ENCODE measurements at regions not wholly inside any gene's neighbourhood (a gene's known extent, or its start where the extent isn't known, plus 50 kb on each side); places are given as distances from the start of the nearest gene placed in this dataset.

DNA sequence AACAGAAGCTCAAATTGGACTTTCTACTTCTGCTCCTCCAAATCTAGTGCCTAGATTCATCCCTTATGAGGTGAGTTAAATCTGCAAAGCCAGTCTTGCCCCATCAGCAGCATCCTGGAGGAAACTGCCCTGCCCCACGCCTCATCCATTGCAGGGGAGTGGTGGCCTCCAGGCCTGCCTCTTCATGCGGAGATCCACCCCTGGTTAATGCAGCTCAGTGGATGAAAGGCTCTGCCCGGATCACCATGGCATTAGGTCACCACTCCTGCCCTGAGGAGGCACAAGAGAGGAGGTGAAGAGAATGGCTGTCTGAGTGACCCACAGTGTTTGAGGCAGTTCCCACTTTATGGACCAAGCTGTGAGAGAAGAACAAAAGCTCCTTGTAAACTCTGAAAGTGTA is 218.1 kb downstream of the C12orf75 start:
- POLR2A ChIA-PET, result no interaction called here
- CTCF ChIA-PET, result no interaction called here
- TF ChIP-seq CTBP1 (IDR thresholded peaks at IDR 0.05; ENCODE audit: borderline replicate concordance) (no peak), ZNF384 (IDR thresholded peaks at IDR 0.05) (no peak), LEF1 (IDR thresholded peaks at IDR 0.05; ENCODE audit: borderline replicate concordance) (no peak), SUZ12 (IDR thresholded peaks at IDR 0.05) (no peak), BHLHE40 (IDR thresholded peaks at IDR 0.05; ENCODE audit: borderline replicate concordance) (no peak), ARNT (IDR thresholded peaks at IDR 0.05) (no peak), TARDBP (IDR thresholded peaks at IDR 0.05) (no peak), FOXM1 (IDR thresholded peaks at IDR 0.05; ENCODE audit: borderline replicate concordance) (no peak), FOXA1 (IDR thresholded peaks at IDR 0.05) (no peak), L3MBTL2 (conservative IDR thresholded peaks at IDR 0.05) (no peak), HDGF (IDR thresholded peaks at IDR 0.05; ENCODE audit: borderline replicate concordance) (no peak), ELF4 (IDR thresholded peaks at IDR 0.05) (no peak), SP1 (IDR thresholded peaks at IDR 0.05) (no peak)
- no peak for DNase-seq (ENCODE audit: extremely low spot score)

DNA sequence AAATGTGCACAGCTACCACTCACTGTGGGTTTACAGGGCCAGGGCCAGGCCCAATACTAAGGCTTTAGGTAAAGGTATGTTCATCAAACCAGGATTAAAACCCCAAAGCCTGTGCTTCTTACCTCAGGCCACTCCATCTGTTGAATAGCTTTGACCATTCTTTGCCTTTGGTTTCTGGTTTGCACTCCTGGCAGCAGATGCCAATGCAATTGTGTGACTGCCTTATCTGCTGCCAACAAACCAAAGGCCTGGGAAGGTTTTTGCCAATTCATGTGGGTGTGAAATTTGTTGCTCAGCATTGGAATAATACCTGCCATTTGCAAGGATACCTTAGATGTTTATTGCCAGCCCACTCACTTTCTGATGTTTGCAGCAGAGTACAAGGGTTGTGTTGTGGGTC is 221.6 kb downstream of the C12orf75 start:
- TF ChIP-seq LEF1 (IDR thresholded peaks at IDR 0.05; ENCODE audit: borderline replicate concordance) (no peak), FOXM1 (IDR thresholded peaks at IDR 0.05; ENCODE audit: borderline replicate concordance) (no peak), L3MBTL2 (conservative IDR thresholded peaks at IDR 0.05) (no peak), ARNT (IDR thresholded peaks at IDR 0.05) (no peak), NFRKB (IDR thresholded peaks at IDR 0.05) (no peak), BHLHE40 (IDR thresholded peaks at IDR 0.05; ENCODE audit: borderline replicate concordance) (no peak)
- POLR2A ChIA-PET, result no interaction called here

DNA sequence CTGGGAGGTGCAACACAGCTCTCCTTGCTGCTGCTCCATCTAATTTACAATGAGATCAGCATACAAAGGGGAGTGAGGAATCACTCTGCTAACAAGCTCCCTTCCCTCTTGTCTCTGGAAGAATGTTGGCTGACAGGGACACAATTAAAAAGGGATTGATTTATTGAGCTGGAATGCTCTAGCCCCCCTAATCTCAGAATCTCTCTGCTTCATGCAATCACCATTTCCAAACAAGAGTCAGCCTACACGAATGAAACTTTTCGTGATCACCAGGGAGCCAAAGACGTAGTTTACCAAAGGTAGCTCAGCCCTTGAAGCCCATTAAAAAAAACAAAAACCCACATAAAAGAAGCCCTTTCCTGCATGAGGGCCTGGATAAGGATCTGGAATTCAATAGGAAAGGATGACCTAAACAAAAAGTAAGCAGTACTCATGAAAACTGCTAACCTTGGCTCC is 223.8 kb downstream of the C12orf75 start:
- no peak for TF ChIP-seq L3MBTL2 (conservative IDR thresholded peaks at IDR 0.05)
- TF ChIP-seq, protein P1, sequence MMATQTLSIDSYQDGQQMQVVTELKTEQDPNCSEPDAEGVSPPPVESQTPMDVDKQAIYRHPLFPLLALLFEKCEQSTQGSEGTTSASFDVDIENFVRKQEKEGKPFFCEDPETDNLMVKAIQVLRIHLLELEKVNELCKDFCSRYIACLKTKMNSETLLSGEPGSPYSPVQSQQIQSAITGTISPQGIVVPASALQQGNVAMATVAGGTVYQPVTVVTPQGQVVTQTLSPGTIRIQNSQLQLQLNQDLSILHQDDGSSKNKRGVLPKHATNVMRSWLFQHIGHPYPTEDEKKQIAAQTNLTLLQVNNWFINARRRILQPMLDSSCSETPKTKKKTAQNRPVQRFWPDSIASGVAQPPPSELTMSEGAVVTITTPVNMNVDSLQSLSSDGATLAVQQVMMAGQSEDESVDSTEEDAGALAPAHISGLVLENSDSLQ (IDR thresholded peaks at IDR 0.05), result peak; percentile 81
- CTCF ChIA-PET, result no interaction called here
- DNase-seq (ENCODE audit: extremely low spot score), result no peak
- POLR2A ChIA-PET, result interaction anchor here (1.1 kb wide), 1 partner anchor 8 kb away, joined by 5 read pairs; no protein-coding TSS in a partner anchor

More for the DNA sequence above, 221.6 kb downstream of the C12orf75 start:
- CTCF ChIA-PET, result no interaction called here
- DNase-seq (ENCODE audit: extremely low spot score), result no peak

DNA sequence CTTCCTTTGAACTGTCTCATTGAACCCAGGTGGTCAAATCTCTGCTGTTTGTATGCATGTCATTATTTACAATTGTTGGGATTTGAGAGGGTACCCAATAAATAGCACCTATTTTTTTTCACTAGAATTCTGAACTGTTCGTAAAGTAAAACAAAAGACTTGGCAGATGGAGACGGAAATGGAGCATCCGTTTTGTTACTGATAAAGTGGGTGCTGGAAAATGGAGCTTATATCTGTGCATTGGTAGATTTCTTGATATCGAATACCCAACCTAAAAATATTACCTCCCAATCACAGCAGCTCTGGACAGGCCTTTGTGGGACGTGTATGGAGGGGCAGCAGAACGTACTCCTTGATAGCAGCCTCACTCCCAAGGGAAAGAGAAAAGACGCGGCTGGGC is 224.4 kb downstream of the C12orf75 start:
- ChIA-PET POLR2A (interaction anchor here (1.1 kb wide), 1 partner anchor 8 kb away, joined by 5 read pairs; no protein-coding TSS in a partner anchor), CTCF (no interaction called here)
- no peak for DNase-seq (ENCODE audit: extremely low spot score)
- TF ChIP-seq ZNF384 (IDR thresholded peaks at IDR 0.05) (no peak), SUZ12 (IDR thresholded peaks at IDR 0.05) (no peak), FOXA1 (IDR thresholded peaks at IDR 0.05) (no peak), FOXK2 (IDR thresholded peaks at IDR 0.05) (no peak), ARNT (IDR thresholded peaks at IDR 0.05) (no peak), SP1 (IDR thresholded peaks at IDR 0.05) (no peak), TARDBP (IDR thresholded peaks at IDR 0.05) (no peak), HDGF (IDR thresholded peaks at IDR 0.05; ENCODE audit: borderline replicate concordance) (no peak), LEF1 (IDR thresholded peaks at IDR 0.05; ENCODE audit: borderline replicate concordance) (no peak), NFRKB (IDR thresholded peaks at IDR 0.05) (no peak), BHLHE40 (IDR thresholded peaks at IDR 0.05; ENCODE audit: borderline replicate concordance) (no peak), ELF4 (IDR thresholded peaks at IDR 0.05) (no peak), FOXM1 (IDR thresholded peaks at IDR 0.05; ENCODE audit: borderline replicate concordance) (no peak), L3MBTL2 (conservative IDR thresholded peaks at IDR 0.05) (no peak), CTBP1 (IDR thresholded peaks at IDR 0.05; ENCODE audit: borderline replicate concordance) (no peak)
- TF ChIP-seq, protein P1 (IDR thresholded peaks at IDR 0.05), result no peak

DNA sequence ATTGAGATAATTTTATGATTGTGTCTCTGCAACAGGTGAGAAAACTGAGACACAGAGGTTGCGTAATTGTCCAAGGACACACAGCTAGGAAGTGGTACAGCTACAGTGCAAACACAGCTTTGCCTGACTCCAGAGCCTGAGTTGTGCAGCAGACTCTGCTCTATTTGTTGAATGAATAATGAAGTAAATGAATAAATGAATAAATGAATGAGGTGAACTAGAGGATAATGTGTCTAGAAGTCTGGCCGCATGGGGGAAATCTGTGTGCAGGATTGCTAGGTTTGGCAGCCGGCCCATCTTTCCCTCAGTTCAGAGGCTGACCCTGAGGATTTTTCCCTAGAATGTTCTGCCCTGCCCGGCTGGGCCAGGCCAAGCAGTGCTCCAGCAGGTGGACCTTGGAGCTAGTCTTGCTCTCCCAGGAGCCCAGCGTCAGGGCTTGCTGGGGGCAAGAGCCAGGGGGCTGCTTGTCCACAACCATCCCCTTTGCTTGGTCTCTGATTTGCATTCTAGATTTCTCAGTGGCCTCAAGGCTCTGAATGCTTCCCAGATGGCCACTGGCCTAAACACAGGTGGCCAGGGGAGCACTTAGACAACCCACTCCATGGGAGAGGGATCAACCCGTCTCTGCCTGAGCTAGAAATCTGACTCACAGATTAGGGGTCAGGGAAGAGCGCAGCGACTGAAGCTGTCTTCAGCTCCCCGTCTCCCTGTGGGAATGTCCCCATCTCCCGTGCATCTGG is 225.2 kb downstream of the C12orf75 start:
- TF ChIP-seq FOXM1 (IDR thresholded peaks at IDR 0.05; ENCODE audit: borderline replicate concordance) (no peak), FOXK2 (IDR thresholded peaks at IDR 0.05) (no peak), ELF4 (IDR thresholded peaks at IDR 0.05) (no peak)
- no peak for DNase-seq (ENCODE audit: extremely low spot score)
- CTCF ChIA-PET, result interaction anchor here (0.6 kb wide), 1 partner anchor 345 kb away, joined by 3 read pairs; no protein-coding TSS in a partner anchor
- POLR2A ChIA-PET, result no interaction called here

DNA sequence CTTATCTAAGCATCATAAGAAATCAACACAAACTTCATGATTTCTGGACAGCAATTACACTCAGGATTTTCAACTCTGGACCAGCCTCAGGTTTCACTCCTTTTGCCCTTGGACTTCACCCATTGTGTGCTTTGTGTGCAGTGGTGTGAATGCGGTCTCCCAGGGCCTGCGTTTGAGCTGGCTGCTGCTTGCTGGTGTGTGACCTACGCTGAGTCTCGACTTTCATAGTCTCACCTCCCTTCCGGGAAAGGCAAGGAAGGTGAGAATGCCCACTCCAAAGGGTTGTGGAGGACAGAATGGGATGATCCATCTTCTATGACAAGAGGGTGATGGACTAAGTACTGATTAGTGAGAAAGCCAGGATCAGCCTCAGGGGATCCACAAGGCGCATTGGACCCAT is 228.8 kb downstream of the C12orf75 start:
- DNase-seq (ENCODE audit: extremely low spot score), result no peak
- POLR2A ChIA-PET, result no interaction called here
- CTCF ChIA-PET, result no interaction called here
- TF ChIP-seq FOXA1 (IDR thresholded peaks at IDR 0.05) (no peak), ZNF384 (IDR thresholded peaks at IDR 0.05) (no peak), LEF1 (IDR thresholded peaks at IDR 0.05; ENCODE audit: borderline replicate concordance) (no peak), L3MBTL2 (conservative IDR thresholded peaks at IDR 0.05) (no peak), ARNT (IDR thresholded peaks at IDR 0.05) (no peak), SP1 (IDR thresholded peaks at IDR 0.05) (no peak), FOXK2 (IDR thresholded peaks at IDR 0.05) (no peak), HDGF (IDR thresholded peaks at IDR 0.05; ENCODE audit: borderline replicate concordance) (no peak), TARDBP (IDR thresholded peaks at IDR 0.05) (no peak), ELF4 (IDR thresholded peaks at IDR 0.05) (no peak), FOXM1 (IDR thresholded peaks at IDR 0.05; ENCODE audit: borderline replicate concordance) (no peak), NFRKB (IDR thresholded peaks at IDR 0.05) (no peak), CTBP1 (IDR thresholded peaks at IDR 0.05; ENCODE audit: borderline replicate concordance) (no peak), BHLHE40 (IDR thresholded peaks at IDR 0.05; ENCODE audit: borderline replicate concordance) (no peak), SUZ12 (IDR thresholded peaks at IDR 0.05) (no peak)
- TF ChIP-seq, protein P1 (IDR thresholded peaks at IDR 0.05), result no peak
